Activated CD8-positive, alpha-beta memory T cell treated with anti-CD3 and anti-CD28 coated beads for 4 hours (primary cell): ENCODE measurements at regions not wholly inside any gene's neighbourhood (a gene's known extent, or its start where the extent isn't known, plus 50 kb on each side); places are given as distances from the start of the nearest gene placed in this dataset.
"Not testable (repeated sequence)": the region's sequence is repeated elsewhere in the genome, so short reads cannot be mapped to it uniquely, and the experiment has no call there.

Source experiments
- DNase-seq, 2 donors: peaks; one replicate each; pipeline ENCODE4 v3.0.0-alpha.2; 2020; ENCODE audit warnings: low read depth in 2 of 2

GRCh38 chr2:131738996-131739434, 211.3 kb downstream of the CCDC74A start:
- DNase-seq: not testable (repeated sequence)

- DNase-seq: no peak
These were observed 226.2 kb downstream of the CCDC74A start for GRCh38 chr2:131753640-131754561.

GRCh38 chr2:131754929-131755720, 227.4 kb downstream of the CCDC74A start:
- DNase-seq: no peak

GRCh38 chr2:131756141-131756907, 228.6 kb downstream of the CCDC74A start:
- no peak for DNase-seq

GRCh38 chr2:131758941-131759340, 231.3 kb downstream of the CCDC74A start:
- not testable (repeated sequence) for DNase-seq

- not testable (repeated sequence) for DNase-seq
These were observed 247.4 kb downstream of the CCDC74A start for GRCh38 chr2:131774955-131775555.

- DNase-seq: not testable (repeated sequence)
These were observed 248.3 kb downstream of the CCDC74A start for GRCh38 chr2:131775903-131776506.

GRCh38 chr2:131780446-131780845, 252.8 kb downstream of the CCDC74A start:
- not testable (repeated sequence) for DNase-seq

- no peak for DNase-seq
These were observed 273.6 kb downstream of the CCDC74A start for GRCh38 chr2:131801210-131801744.

- peak; percentile 42 to 44 for DNase-seq
These were observed 274.2 kb downstream of the CCDC74A start for GRCh38 chr2:131801745-131802350.

GRCh38 chr2:131802351-131802836, 274.7 kb downstream of the CCDC74A start:
- peak in 1 of 2 donors; percentile 19 for DNase-seq

GRCh38 chr2:131803237-131803636, 275.5 kb downstream of the CCDC74A start:
- not testable (repeated sequence) for DNase-seq

- not testable (repeated sequence) for DNase-seq
These were observed 284.9 kb downstream of the CCDC74A start for GRCh38 chr2:131812605-131813004.

- not testable (repeated sequence) for DNase-seq
These were observed 285.7 kb downstream of the CCDC74A start for GRCh38 chr2:131813378-131813777.

GRCh38 chr2:131818267-131818973, 290.7 kb downstream of the CCDC74A start:
- DNase-seq: not testable (repeated sequence)

- DNase-seq: not testable (repeated sequence)
These were observed 294.6 kb downstream of the CCDC74A start for GRCh38 chr2:131822237-131822721.

- DNase-seq: not testable (repeated sequence)
These were observed 295.4 kb downstream of the CCDC74A start for GRCh38 chr2:131823058-131823457.

GRCh38 chr2:131824986-131825385, 297.3 kb downstream of the CCDC74A start:
- not testable (repeated sequence) for DNase-seq
